Neural cell (in vitro differentiated cells): ENCODE measurements at regions not wholly inside any gene's neighbourhood (a gene's known extent, or its start where the extent isn't known, plus 50 kb on each side); places are given as distances from the start of the nearest gene placed in this dataset.

Experiments
- H2AFZ ChIP-seq: fragments of 200-600, 300-800 bp; sonication (generic), shearing (Covaris generic); 2 replicates; pipeline ENCODE4 v1.6.0; 2014; ENCODE audit warnings: low read depth, mild to moderate bottlenecking, antibody characterized with exemption, low read length, moderate library complexity
- H3F3A ChIP-seq: fragments of 200-600 bp; shearing (Covaris generic); 2 replicates; pipeline ENCODE4 v1.6.1; 2016; ENCODE audit warnings: mild to moderate bottlenecking, moderate library complexity, mixed read lengths, antibody characterized with exemption, low read length; ENCODE audit not compliant: insufficient read depth, poor library complexity, severe bottlenecking
- H3K27ac ChIP-seq: fragments of 200-600, 300-800 bp; sonication (generic), shearing (Covaris generic); 2 replicates; pipeline ENCODE4 v1.5.1; 2014; ENCODE audit warnings: mild to moderate bottlenecking, low read length, moderate library complexity
- H3K27me3 ChIP-seq: fragments of 300-800, 200-600 bp; sonication (generic), shearing (Covaris generic); 2 replicates; pipeline ENCODE4 v1.6.0; 2014; ENCODE audit warnings: mild to moderate bottlenecking, low read depth, low read length, moderate library complexity; ENCODE audit not compliant: insufficient read depth
- H3K36me3 ChIP-seq: fragments of 300-800, 200-600 bp; sonication (generic), shearing (Covaris generic); 2 replicates; pipeline ENCODE4 v1.5.1; 2014; ENCODE audit warnings: mild to moderate bottlenecking, antibody characterized with exemption, low read length, moderate library complexity; ENCODE audit not compliant: insufficient read depth
- H3K4me2 ChIP-seq: fragments of 300-800, 200-600 bp; sonication (generic), shearing (Covaris generic); 2 replicates; pipeline ENCODE4 v1.6.0; 2014; ENCODE audit warnings: mild to moderate bottlenecking, low read length
- H3K4me3 ChIP-seq: fragments of 300-800, 200-600 bp; sonication (generic), shearing (Covaris generic); 2 replicates; pipeline ENCODE4 v1.5.1; 2014; ENCODE audit warnings: mild to moderate bottlenecking, low read length, moderate library complexity
- H3K79me2 ChIP-seq: fragments of 200-600 bp; shearing (Covaris generic); replicated peaks from 2 replicates; pipeline ENCODE4 v1.6.0; 2014; ENCODE audit warnings: mild to moderate bottlenecking, low read length, moderate library complexity; ENCODE audit not compliant: insufficient read depth
- H3K9ac ChIP-seq: fragments of 300-800, 200-600 bp; sonication (generic), shearing (Covaris generic); 2 replicates; pipeline ENCODE4 v1.6.1; 2016; ENCODE audit warnings: mild to moderate bottlenecking, low read length, mixed read lengths
- H3K9me2 ChIP-seq: fragments of 200-600 bp; shearing (Covaris generic); 2 replicates; pipeline ENCODE4 v1.6.1; 2016; ENCODE audit warnings: mild to moderate bottlenecking, low read length, mixed read lengths; ENCODE audit not compliant: insufficient read depth
- H3K9me3 ChIP-seq: fragments of 200-600, 300-800 bp; sonication (generic), shearing (Covaris generic); 2 replicates; pipeline ENCODE4 v1.6.1; 2016; ENCODE audit warnings: mild to moderate bottlenecking, mixed run types, low read length, moderate library complexity, mixed read lengths
- H4K20me1 ChIP-seq: fragments of 200-600 bp; shearing (Covaris generic); 2 replicates; pipeline ENCODE4 v1.6.1; 2016; ENCODE audit warnings: mild to moderate bottlenecking, mixed run types; ENCODE audit not compliant: insufficient read depth
- EP300 ChIP-seq: fragments of 450-650 bp; conservative IDR thresholded peaks from 2 replicates; pipeline ENCODE4 v1.6.1; 2014; ENCODE audit warnings: antibody characterized with exemption, mild to moderate bottlenecking, moderate library complexity; ENCODE audit not compliant: poor library complexity, severe bottlenecking
- EZH2 ChIP-seq: fragments of 200-600, 300-800 bp; shearing (Covaris generic), sonication (generic); IDR thresholded peaks from 2 replicates; pipeline ENCODE4 v1.6.1; 2014; ENCODE audit warnings: antibody characterized with exemption, low read length, borderline replicate concordance, mild to moderate bottlenecking; ENCODE audit not compliant: insufficient read depth, poor library complexity, severe bottlenecking
- MXI1 ChIP-seq: fragments of 450-650 bp; conservative IDR thresholded peaks from 2 replicates; pipeline ENCODE4 v1.6.1; 2014; ENCODE audit warnings: antibody characterized with exemption, mild to moderate bottlenecking; ENCODE audit not compliant: poor library complexity, severe bottlenecking
- POLR2AphosphoS5 ChIP-seq: IDR thresholded peaks from 2 replicates; pipeline ENCODE4 v1.6.1; 2012
- RAD21 ChIP-seq: fragments of 450-650 bp; conservative IDR thresholded peaks from 2 replicates; pipeline ENCODE4 v1.6.1; 2014; ENCODE audit warnings: antibody characterized with exemption, mild to moderate bottlenecking, moderate library complexity
- SMC3 ChIP-seq: fragments of 450-650 bp; conservative IDR thresholded peaks from 2 replicates; pipeline ENCODE4 v1.6.1; 2014; ENCODE audit warnings: antibody characterized with exemption, mild to moderate bottlenecking, moderate library complexity; ENCODE audit not compliant: poor library complexity
- TAF1 ChIP-seq: IDR thresholded peaks from 2 replicates; pipeline ENCODE4 v1.6.1; 2012; ENCODE audit warnings: low read depth
- TF ChIP-seq, protein P1 (sequence below): IDR thresholded peaks from 2 replicates; pipeline ENCODE4 v1.6.1; 2012; ENCODE audit warnings: borderline replicate concordance
- TF ChIP-seq, protein P2 (sequence below): fragments of 450-650 bp; IDR thresholded peaks from 2 replicates; pipeline ENCODE4 v1.5.1; 2014; ENCODE audit warnings: antibody characterized with exemption, mild to moderate bottlenecking, moderate library complexity; ENCODE audit not compliant: poor library complexity, severe bottlenecking

DNA sequence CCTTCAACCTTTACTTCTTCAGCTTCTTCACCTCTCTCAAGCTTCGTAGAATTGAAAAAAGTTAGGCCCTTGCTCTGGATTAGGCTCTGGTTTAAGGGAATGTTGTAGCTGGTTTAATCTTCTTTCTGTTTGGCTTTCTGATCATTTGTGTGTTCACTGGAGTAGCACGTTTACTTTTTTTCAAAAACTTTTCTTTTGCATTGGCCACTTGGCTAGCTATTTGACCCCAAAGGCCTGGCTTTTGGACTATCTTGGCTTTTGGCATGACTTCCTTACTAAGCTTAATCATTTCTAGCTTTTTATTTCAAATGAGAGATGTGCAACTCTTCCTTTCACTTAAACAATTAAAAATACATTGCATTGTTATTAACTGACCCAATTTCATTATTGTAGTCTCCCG, 1154.8 kb upstream of the ZEB2 start:
- no peak overlapping the region for H3K27ac ChIP-seq
- no peaks in the 10 kb centered on the region for H3K27me3 ChIP-seq
- no peaks in the 10 kb centered on the region for H3K9me2 ChIP-seq
- no peaks in the 10 kb centered on the region for H3K9me3 ChIP-seq
- no peaks in the 10 kb centered on the region for H3F3A ChIP-seq
- H2AFZ ChIP-seq, result no peak overlapping the region
- H4K20me1 ChIP-seq, result no peaks in the 10 kb centered on the region
- H3K9ac ChIP-seq, result no peak overlapping the region
- H3K79me2 ChIP-seq, result no peaks in the 10 kb centered on the region
- H3K4me3 ChIP-seq, result no peak overlapping the region
- H3K4me2 ChIP-seq, result no peak overlapping the region
- TF ChIP-seq POLR2AphosphoS5, result no peak
- no peak for TF ChIP-seq TAF1
- TF ChIP-seq MXI1, result no peak
- no peak for TF ChIP-seq RAD21
- no peak for TF ChIP-seq EZH2
- H3K36me3 ChIP-seq, result no peaks in the 10 kb centered on the region

DNA sequence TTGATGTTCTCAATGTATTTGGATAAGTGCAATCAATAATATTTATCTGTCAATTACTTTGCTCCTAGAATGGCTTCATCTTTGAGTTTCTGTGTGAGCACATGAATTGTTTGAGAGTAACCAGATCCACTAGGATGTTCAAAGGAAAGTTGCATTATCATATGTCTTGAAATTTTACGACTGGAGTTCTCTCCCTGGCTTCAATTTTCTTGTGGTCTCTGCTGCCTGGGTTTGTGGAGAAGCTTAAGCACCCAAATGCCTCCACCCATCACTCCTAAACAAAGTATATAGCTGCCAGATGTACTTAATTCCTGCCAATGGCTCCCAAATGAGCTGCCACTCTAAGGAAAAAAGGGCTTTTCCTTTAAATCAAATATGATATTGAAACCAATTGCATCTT, 1149.4 kb upstream of the ZEB2 start:
- no peaks in the 10 kb centered on the region for H3F3A ChIP-seq
- no peaks in the 10 kb centered on the region for H3K36me3 ChIP-seq
- H4K20me1 ChIP-seq, result no peaks in the 10 kb centered on the region
- H3K9ac ChIP-seq, result no peak overlapping the region
- no peaks in the 10 kb centered on the region for H3K79me2 ChIP-seq
- TF ChIP-seq, protein P1, sequence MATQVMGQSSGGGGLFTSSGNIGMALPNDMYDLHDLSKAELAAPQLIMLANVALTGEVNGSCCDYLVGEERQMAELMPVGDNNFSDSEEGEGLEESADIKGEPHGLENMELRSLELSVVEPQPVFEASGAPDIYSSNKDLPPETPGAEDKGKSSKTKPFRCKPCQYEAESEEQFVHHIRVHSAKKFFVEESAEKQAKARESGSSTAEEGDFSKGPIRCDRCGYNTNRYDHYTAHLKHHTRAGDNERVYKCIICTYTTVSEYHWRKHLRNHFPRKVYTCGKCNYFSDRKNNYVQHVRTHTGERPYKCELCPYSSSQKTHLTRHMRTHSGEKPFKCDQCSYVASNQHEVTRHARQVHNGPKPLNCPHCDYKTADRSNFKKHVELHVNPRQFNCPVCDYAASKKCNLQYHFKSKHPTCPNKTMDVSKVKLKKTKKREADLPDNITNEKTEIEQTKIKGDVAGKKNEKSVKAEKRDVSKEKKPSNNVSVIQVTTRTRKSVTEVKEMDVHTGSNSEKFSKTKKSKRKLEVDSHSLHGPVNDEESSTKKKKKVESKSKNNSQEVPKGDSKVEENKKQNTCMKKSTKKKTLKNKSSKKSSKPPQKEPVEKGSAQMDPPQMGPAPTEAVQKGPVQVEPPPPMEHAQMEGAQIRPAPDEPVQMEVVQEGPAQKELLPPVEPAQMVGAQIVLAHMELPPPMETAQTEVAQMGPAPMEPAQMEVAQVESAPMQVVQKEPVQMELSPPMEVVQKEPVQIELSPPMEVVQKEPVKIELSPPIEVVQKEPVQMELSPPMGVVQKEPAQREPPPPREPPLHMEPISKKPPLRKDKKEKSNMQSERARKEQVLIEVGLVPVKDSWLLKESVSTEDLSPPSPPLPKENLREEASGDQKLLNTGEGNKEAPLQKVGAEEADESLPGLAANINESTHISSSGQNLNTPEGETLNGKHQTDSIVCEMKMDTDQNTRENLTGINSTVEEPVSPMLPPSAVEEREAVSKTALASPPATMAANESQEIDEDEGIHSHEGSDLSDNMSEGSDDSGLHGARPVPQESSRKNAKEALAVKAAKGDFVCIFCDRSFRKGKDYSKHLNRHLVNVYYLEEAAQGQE, result no peak
- TF ChIP-seq SMC3 (no peak), EP300 (no peak), RAD21 (no peak), EZH2 (no peak), TAF1 (no peak), POLR2AphosphoS5 (no peak), MXI1 (no peak)
- TF ChIP-seq, protein P2, sequence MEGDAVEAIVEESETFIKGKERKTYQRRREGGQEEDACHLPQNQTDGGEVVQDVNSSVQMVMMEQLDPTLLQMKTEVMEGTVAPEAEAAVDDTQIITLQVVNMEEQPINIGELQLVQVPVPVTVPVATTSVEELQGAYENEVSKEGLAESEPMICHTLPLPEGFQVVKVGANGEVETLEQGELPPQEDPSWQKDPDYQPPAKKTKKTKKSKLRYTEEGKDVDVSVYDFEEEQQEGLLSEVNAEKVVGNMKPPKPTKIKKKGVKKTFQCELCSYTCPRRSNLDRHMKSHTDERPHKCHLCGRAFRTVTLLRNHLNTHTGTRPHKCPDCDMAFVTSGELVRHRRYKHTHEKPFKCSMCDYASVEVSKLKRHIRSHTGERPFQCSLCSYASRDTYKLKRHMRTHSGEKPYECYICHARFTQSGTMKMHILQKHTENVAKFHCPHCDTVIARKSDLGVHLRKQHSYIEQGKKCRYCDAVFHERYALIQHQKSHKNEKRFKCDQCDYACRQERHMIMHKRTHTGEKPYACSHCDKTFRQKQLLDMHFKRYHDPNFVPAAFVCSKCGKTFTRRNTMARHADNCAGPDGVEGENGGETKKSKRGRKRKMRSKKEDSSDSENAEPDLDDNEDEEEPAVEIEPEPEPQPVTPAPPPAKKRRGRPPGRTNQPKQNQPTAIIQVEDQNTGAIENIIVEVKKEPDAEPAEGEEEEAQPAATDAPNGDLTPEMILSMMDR, result no peak
- H2AFZ ChIP-seq, result no peak overlapping the region
- H3K4me2 ChIP-seq, result no peak overlapping the region
- no peaks in the 10 kb centered on the region for H3K27me3 ChIP-seq
- no peaks in the 10 kb centered on the region for H3K9me3 ChIP-seq
- H3K4me3 ChIP-seq, result no peak overlapping the region
- no peak overlapping the region for H3K27ac ChIP-seq
- no peaks in the 10 kb centered on the region for H3K9me2 ChIP-seq

DNA sequence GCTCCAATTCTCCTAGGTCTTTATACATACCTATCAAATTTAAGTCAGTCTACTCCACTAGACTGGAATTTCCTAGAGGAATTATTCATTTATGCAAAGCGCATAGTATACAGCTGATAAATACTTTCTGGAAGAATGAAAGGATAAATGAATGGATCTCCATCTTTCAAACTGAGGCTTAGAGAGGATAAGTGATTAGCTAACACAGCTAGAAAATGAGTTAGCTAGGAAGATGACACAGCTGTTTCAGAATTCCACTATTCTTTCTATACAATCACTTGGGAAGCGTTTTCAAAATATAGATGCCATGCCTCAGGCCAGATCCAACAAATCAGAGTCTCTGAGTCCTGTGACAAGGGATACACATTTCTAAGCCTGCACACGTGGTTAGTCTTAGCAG, 1146.6 kb upstream of the ZEB2 start:
- Histone ChIP-seq H3K4me2 (no peak overlapping the region), H4K20me1 (no peaks in the 10 kb centered on the region)

More for the DNA sequence above, 1146.6 kb upstream of the ZEB2 start:
- no peaks in the 10 kb centered on the region for H3K36me3 ChIP-seq
- no peak overlapping the region for H3K27ac ChIP-seq
- no peaks in the 10 kb centered on the region for H3K27me3 ChIP-seq
- no peaks in the 10 kb centered on the region for H3F3A ChIP-seq
- no peak overlapping the region for H3K4me3 ChIP-seq
- H2AFZ ChIP-seq, result no peak overlapping the region
- no peaks in the 10 kb centered on the region for H3K79me2 ChIP-seq
- no peak overlapping the region for H3K9ac ChIP-seq
- H3K9me3 ChIP-seq, result no peaks in the 10 kb centered on the region
- H3K9me2 ChIP-seq, result no peaks in the 10 kb centered on the region
- TF ChIP-seq RAD21 (no peak), TAF1 (no peak), MXI1 (no peak), POLR2AphosphoS5 (no peak), SMC3 (no peak), EZH2 (no peak), EP300 (no peak)
- TF ChIP-seq, protein P2, result no peak
- TF ChIP-seq, protein P1, result no peak
